HAP-1 (cell line): ENCODE measurements at regions not wholly inside any gene's neighbourhood (a gene's known extent, or its start where the extent isn't known, plus 50 kb on each side); places are given as distances from the start of the nearest gene placed in this dataset.
"Not testable (repeated sequence)": the region's sequence is repeated elsewhere in the genome, so short reads cannot be mapped to it uniquely, and the experiment has no call there.

ENCODE experiments used
- DNase-seq, 2 experiments: peaks; one replicate each; pipeline ENCODE4 v3.0.0-alpha.2; 2016 to 2020; ENCODE audit warnings: low spot score in 2 of 2
- H3K27me3 ChIP-seq: fragments of 250-450 bp; sonication (Bioruptor Pico); 2 replicates; pipeline ENCODE4 v1.5.1; 2020; ENCODE audit warnings: low read depth, mild to moderate bottlenecking, moderate library complexity
- H3K36me3 ChIP-seq: fragments of 250-450 bp; sonication (Bioruptor Pico); replicated peaks from 2 replicates; pipeline ENCODE4 v1.5.1; 2020; ENCODE audit warnings: mild to moderate bottlenecking
- H3K4me1 ChIP-seq: fragments of 250-450 bp; sonication (Bioruptor Pico); 2 replicates; pipeline ENCODE4 v1.5.1; 2020; ENCODE audit warnings: mild to moderate bottlenecking
- H3K4me3 ChIP-seq: fragments of 250-450 bp; sonication (Bioruptor Pico); 2 replicates; pipeline ENCODE4 v1.5.1; 2020; ENCODE audit warnings: mild to moderate bottlenecking, moderate library complexity
- H3K9me3 ChIP-seq: fragments of 250-450 bp; sonication (Bioruptor Pico); 2 replicates; pipeline ENCODE4 v1.5.1; 2020; ENCODE audit warnings: mild to moderate bottlenecking, moderate library complexity
- in situ Hi-C: fragments of 300-500 bp; cut with MboI; formaldehyde crosslinking; loops from 3 replicates; pipeline ENCODE4 v1.14.3; 2020; ENCODE audit warnings: low sequenced_read_pairs, inconsistent platforms, mixed read lengths

DNA sequence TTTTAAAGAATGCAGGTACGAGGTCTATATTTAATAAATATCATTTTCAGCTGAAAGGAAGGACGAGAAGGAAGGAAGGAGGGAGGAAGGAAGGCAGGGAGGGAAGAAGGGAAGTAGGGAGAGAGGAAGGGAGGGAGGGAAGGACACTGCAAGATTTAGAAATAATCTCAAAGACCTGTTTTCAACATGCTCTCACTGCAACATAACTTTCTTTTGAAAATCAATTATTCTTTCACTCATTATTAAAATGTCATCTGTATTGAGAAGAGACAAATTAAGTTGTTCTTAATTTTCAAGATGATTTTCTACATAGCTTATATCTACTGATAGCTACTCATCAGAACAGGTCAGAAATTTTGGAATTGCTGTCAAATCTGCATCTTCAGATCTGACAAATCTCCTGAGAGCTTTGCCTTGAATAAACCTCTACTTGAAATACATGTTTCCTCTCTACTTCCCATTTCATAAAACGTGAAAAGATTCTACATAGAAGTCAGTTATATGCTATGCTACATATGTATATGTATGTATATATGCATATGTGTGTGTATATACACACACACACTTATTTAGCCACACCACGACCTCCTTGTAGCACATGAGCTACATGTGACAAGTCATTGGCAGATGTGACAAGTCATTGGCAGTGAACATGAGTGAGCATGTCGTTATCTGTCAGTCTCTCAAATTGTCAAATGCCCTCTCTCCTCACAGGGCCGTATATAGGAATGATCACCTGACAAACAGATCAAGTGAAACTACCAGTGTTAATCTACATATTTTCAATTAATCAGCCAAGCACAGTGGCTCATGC lies 241.6 kb downstream of the LY86 start:
- H3K4me1 ChIP-seq, result no peaks in the 10 kb centered on the region
- in situ Hi-C loops, result no loop called here
- H3K36me3 ChIP-seq, result no peaks in the 10 kb centered on the region
- no peak overlapping the region for H3K4me3 ChIP-seq
- no peaks in the 10 kb centered on the region for H3K27me3 ChIP-seq
- H3K9me3 ChIP-seq, result no peaks in the 10 kb centered on the region
- no peak for DNase-seq

DNA sequence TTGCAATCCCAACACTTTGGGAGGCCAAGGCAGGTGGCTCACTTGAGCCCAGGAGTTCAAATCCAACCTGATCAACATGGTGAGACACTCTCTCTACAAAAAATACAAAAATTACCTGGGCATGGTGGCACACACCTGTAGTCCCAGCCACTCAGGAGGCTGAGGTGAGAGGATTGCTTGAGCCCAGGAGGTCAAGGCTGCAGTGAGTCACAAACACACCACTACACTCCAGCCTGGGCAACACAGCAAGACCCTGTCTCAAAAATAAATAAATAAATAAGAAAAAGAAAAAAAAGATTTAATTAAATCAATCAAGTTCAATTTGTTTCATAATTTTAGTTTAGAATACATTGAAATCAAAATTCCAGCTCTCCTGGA lies 242.2 kb downstream of the LY86 start:
- H3K27me3 ChIP-seq, in situ Hi-C loops, H3K9me3 ChIP-seq, H3K4me1 ChIP-seq, H3K36me3 ChIP-seq, DNase-seq, H3K4me3 ChIP-seq: not testable (repeated sequence)

DNA sequence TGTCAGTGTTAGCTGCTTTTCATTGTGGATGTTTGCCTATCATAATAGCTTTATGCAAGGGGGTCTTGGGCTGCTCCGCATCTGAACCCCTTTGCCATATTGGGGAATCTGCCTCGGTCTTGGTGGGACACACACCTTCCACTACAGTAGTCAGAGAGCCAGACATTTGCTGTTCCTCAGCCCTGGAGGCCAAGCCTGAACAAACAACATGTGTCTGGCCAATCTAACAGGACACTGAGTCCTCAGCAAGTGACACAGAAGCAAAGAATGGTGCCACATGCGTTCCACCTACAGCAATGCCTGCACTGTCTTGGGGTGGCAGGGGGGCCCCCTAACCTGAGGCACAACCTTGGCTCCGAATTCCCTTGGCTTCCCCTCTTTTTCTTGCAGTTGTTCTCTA lies 243.9 kb downstream of the LY86 start:
- no peaks in the 10 kb centered on the region for H3K36me3 ChIP-seq
- DNase-seq, result no peak
- no peaks in the 10 kb centered on the region for H3K9me3 ChIP-seq
- H3K4me1 ChIP-seq, result no peaks in the 10 kb centered on the region
- in situ Hi-C loops, result no loop called here
- no peak overlapping the region for H3K4me3 ChIP-seq
- H3K27me3 ChIP-seq, result no peaks in the 10 kb centered on the region

GRCh38 chr6:6834356-6835222 lies 246.1 kb downstream of the LY86 start:
- no peaks in the 10 kb centered on the region for H3K36me3 ChIP-seq
- in situ Hi-C loops, result no loop called here
- H3K4me3 ChIP-seq, result no peak overlapping the region
- peaks cover 4% of the 10 kb centered on the region for H3K27me3 ChIP-seq
- H3K9me3 ChIP-seq, result no peaks in the 10 kb centered on the region
- no peak for DNase-seq
- no peaks in the 10 kb centered on the region for H3K4me1 ChIP-seq

- Histone ChIP-seq H3K9me3 (no peaks in the 10 kb centered on the region), H3K4me1 (no peaks in the 10 kb centered on the region), H3K27me3 (peaks cover 4% of the 10 kb centered on the region), H3K4me3 (no peak overlapping the region), H3K36me3 (no peaks in the 10 kb centered on the region)
- in situ Hi-C loops, result no loop called here
- no peak for DNase-seq
Observed at GRCh38 chr6:6835223-6835503, 246.6 kb downstream of the LY86 start.

- no peak for DNase-seq
- Histone ChIP-seq H3K4me3 (no peak overlapping the region), H3K27me3 (peaks cover 7% of the 10 kb centered on the region), H3K4me1 (no peaks in the 10 kb centered on the region), H3K9me3 (no peaks in the 10 kb centered on the region), H3K36me3 (no peaks in the 10 kb centered on the region)
- in situ Hi-C loops, result no loop called here
Observed at GRCh38 chr6:6836609-6837406, 248.3 kb downstream of the LY86 start.

- Histone ChIP-seq H3K27me3 (peaks cover 7% of the 10 kb centered on the region), H3K4me3 (no peak overlapping the region), H3K4me1 (no peaks in the 10 kb centered on the region), H3K36me3 (no peaks in the 10 kb centered on the region), H3K9me3 (no peaks in the 10 kb centered on the region)
- no peak for DNase-seq
- in situ Hi-C loops, result no loop called here
Observed at GRCh38 chr6:6837541-6838080, 249.1 kb downstream of the LY86 start.

- no peaks in the 10 kb centered on the region for H3K9me3 ChIP-seq
- peaks cover 7% of the 10 kb centered on the region for H3K27me3 ChIP-seq
- H3K4me1 ChIP-seq, result no peaks in the 10 kb centered on the region
- DNase-seq, result no peak
- no peaks in the 10 kb centered on the region for H3K36me3 ChIP-seq
- H3K4me3 ChIP-seq, result no peak overlapping the region
- in situ Hi-C loops, result no loop called here
Observed at GRCh38 chr6:6840831-6841291, 252.3 kb downstream of the LY86 start.

DNA sequence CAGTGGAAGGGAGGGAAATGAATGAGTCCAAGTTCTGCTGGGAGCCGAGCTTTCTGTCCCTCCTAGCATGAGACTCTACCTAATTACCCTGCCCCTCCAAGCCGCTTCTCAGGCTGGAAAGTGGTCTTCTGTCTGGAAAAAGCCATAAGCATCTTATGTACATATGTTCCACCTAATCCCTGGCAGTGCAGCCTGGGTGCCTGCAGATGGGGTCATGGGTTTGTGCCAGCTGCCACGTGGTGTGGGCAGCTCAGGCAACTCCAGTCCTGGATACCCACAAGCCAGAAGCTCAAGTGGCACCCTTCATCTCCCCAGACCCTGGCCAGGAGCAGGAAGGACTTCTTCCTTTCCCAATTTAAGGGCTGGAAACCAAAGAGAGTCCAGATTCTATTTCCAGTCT lies 253.1 kb downstream of the LY86 start:
- in situ Hi-C loops, result no loop called here
- no peak for DNase-seq
- Histone ChIP-seq H3K4me3 (no peak overlapping the region), H3K36me3 (no peaks in the 10 kb centered on the region), H3K4me1 (no peaks in the 10 kb centered on the region), H3K9me3 (no peaks in the 10 kb centered on the region), H3K27me3 (peaks cover 7% of the 10 kb centered on the region)

GRCh38 chr6:6842291-6842690 lies 253.8 kb downstream of the LY86 start:
- in situ Hi-C loops, result no loop called here
- no peak overlapping the region for H3K4me3 ChIP-seq
- no peaks in the 10 kb centered on the region for H3K9me3 ChIP-seq
- peaks cover 7% of the 10 kb centered on the region for H3K27me3 ChIP-seq
- no peaks in the 10 kb centered on the region for H3K4me1 ChIP-seq
- no peak for DNase-seq
- no peaks in the 10 kb centered on the region for H3K36me3 ChIP-seq

- H3K36me3 ChIP-seq, result no peaks in the 10 kb centered on the region
- no peak for DNase-seq
- H3K9me3 ChIP-seq, result no peaks in the 10 kb centered on the region
- H3K4me1 ChIP-seq, result no peaks in the 10 kb centered on the region
- H3K27me3 ChIP-seq, result peaks cover 3% of the 10 kb centered on the region
- no peak overlapping the region for H3K4me3 ChIP-seq
- in situ Hi-C loops, result no loop called here
Observed at GRCh38 chr6:6843057-6843627, 254.6 kb downstream of the LY86 start.

DNA sequence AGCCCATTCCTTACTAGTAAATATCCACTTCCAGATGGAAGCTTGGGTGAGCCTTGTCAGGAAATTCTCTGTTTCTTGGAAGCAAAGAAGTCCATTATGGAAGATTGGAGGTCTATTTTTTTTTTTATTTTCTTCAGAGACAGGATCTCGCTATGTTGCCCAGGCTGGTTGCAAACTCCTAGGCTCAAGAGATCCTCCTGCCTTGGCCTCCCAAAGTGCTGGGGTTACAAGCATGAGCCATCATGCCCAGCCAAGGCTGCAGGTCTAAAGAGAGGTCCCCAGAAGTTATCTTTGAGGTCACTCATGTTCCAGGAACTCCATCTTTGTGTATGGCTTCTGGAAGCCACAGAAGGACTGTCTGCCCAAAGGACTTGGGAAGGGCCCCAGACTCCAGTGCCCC lies 255.3 kb downstream of the LY86 start:
- no peaks in the 10 kb centered on the region for H3K36me3 ChIP-seq
- no peak overlapping the region for H3K4me3 ChIP-seq
- in situ Hi-C loops, result no loop called here
- H3K27me3 ChIP-seq, result peaks cover 2% of the 10 kb centered on the region; the same call in 1 of the 2 replicates
- DNase-seq, result no peak
- H3K9me3 ChIP-seq, result no peaks in the 10 kb centered on the region
- no peaks in the 10 kb centered on the region for H3K4me1 ChIP-seq

GRCh38 chr6:6844530-6844929 lies 256.0 kb downstream of the LY86 start:
- in situ Hi-C loops, result no loop called here
- H3K4me1 ChIP-seq, result no peaks in the 10 kb centered on the region

More at GRCh38 chr6:6844530-6844929, 256.0 kb downstream of the LY86 start:
- H3K36me3 ChIP-seq, result no peaks in the 10 kb centered on the region
- H3K27me3 ChIP-seq, result peaks cover 2% of the 10 kb centered on the region; the same call in 1 of the 2 replicates
- H3K4me3 ChIP-seq, result no peak overlapping the region
- DNase-seq, result no peak
- H3K9me3 ChIP-seq, result no peaks in the 10 kb centered on the region
